ENCODE measurements at regions not wholly inside any gene's neighbourhood (a gene's known extent, or its start where the extent isn't known, plus 50 kb on each side); places are given as distances from the start of the nearest gene placed in this dataset.

DNA sequence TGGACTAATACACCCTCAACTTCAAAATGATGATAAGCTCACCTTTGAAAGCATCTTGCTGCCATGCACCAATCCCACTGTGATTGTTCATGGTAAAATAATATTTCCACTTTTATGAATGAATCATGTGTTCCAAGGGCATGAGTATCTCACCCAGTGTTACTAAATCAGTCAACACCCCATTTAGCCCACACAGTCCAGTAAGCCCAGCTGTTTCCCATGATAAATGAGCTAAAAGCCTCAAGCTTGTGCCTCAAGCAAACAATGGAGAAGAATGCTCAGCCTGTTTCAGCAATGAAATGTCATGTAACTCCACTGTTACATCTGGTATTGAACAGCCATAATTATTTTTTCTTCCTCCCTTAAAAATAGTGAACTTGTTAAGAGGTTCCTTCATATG, 442.5 kb downstream of the XPNPEP1 start:
- Histone ChIP-seq H3K27me3 (replicated peaks in 1 of 4; ENCODE audit: control insufficient read depth in 3 of 4, extremely low read depth in 1 of 4, insufficient read depth in 3 of 4, low read length in 3 of 4) (no peaks in the 10 kb centered on the region), H4K8ac (ENCODE audit: extremely low read depth, insufficient read depth, low read length) (no peak overlapping the region), H4K5ac (ENCODE audit: insufficient read length, low read depth, low read length) (no peak overlapping the region), H2AK5ac (ENCODE audit: low read depth, low read length) (no peak overlapping the region), H2BK12ac (ENCODE audit: low read depth, low read length) (no peak overlapping the region), H2AFZ (ENCODE audit: low read length) (no peak overlapping the region), H3K23ac (ENCODE audit: insufficient read length) (no peak overlapping the region), H3K9me3 (ENCODE audit: insufficient read depth in 2 of 2, low read depth in 1 of 2, low read length in 1 of 2) (no peaks in the 10 kb centered on the region), H3K9ac (replicated peaks in 1 of 4; ENCODE audit: extremely low read depth in 1 of 4, low read depth in 3 of 4, low read length in 3 of 4) (no peak overlapping the region), H3K36me3 (ENCODE audit: control insufficient read depth in 2 of 4, insufficient read depth in 4 of 4, low read length in 3 of 4) (no peaks in the 10 kb centered on the region), H3K4me3 (ENCODE audit: extremely low read depth in 1 of 4, insufficient read depth in 2 of 4, low read depth in 3 of 4, low read length in 4 of 4) (no peak overlapping the region), H3K18ac (ENCODE audit: extremely low read depth, low read length) (no peak overlapping the region), H3K4ac (replicated peaks; ENCODE audit: insufficient read length, low read depth, low read length) (no peak overlapping the region), H3K79me1 (ENCODE audit: low read depth, low read length) (no peaks in the 10 kb centered on the region), H3K27ac (ENCODE audit: low read depth, low read length) (no peak overlapping the region), H4K91ac (replicated peaks; ENCODE audit: insufficient read length, low read length) (no peak overlapping the region), H2BK15ac (ENCODE audit: low read length) (no peak overlapping the region), H3K4me1 (replicated peaks in 1 of 4; ENCODE audit: control insufficient read depth in 3 of 4, insufficient read depth in 4 of 4, low read length in 3 of 4) (no peaks in the 10 kb centered on the region; a peak in 1 of 7 replicates), H3K23me2 (ENCODE audit: low read depth, low read length) (no peaks in the 10 kb centered on the region), H3K4me2 (ENCODE audit: insufficient read depth in 1 of 2, low read depth in 2 of 2, low read length in 2 of 2) (no peak overlapping the region), H2BK20ac (ENCODE audit: low read length) (no peak overlapping the region), H4K20me1 (replicated peaks in 1 of 2; ENCODE audit: control insufficient read depth in 1 of 2, insufficient read depth in 2 of 2, low read length in 2 of 2) (no peaks in the 10 kb centered on the region), H2BK120ac (replicated peaks; ENCODE audit: low read depth, low read length) (no peak overlapping the region), H3K79me2 (ENCODE audit: control insufficient read depth in 1 of 2, insufficient read depth in 2 of 2, low read length in 2 of 2) (no peaks in the 10 kb centered on the region), H3K14ac (ENCODE audit: insufficient read length) (no peak overlapping the region), H2BK5ac (ENCODE audit: low read depth, low read length) (no peak overlapping the region), H3K56ac (replicated peaks; ENCODE audit: insufficient read length, low read depth, low read length) (no peak overlapping the region)
- ChIA-PET CTCF (ENCODE audit: partially characterized antibody) (interaction anchor here (0.6 kb wide), 1 partner anchor 42 kb away, joined by 3 read pairs; no protein-coding TSS in a partner anchor), POLR2A (ENCODE audit: partially characterized antibody) (interaction anchor here (0.8 kb wide), 1 partner anchor 62 kb away, joined by 3 read pairs; no protein-coding TSS in a partner anchor)
- no peak for FAIRE-seq
- DNase-seq (ENCODE audit: low read depth in 1 of 2, low spot score in 2 of 2) = no peak
- TF ChIP-seq YY1 (IDR thresholded peaks at IDR 0.05; ENCODE audit: low read depth, low read length) = no peak
- TF ChIP-seq NANOG (IDR thresholded peaks at IDR 0.05; ENCODE audit: insufficient read depth, low read depth, low read length, poor library complexity, severe bottlenecking) = no peak
- no peak for TF ChIP-seq TCF12 (IDR thresholded peaks at IDR 0.05; ENCODE audit: low read depth, low read length)
- no peak for TF ChIP-seq HDAC2 (IDR thresholded peaks at IDR 0.05; ENCODE audit: borderline replicate concordance in 1 of 2, low read depth in 2 of 2, low read length in 2 of 2)
- TF ChIP-seq CREB1 (IDR thresholded peaks at IDR 0.05) = no peak
- TF ChIP-seq SIN3A (conservative IDR thresholded peaks at IDR 0.05 in 1 of 2, IDR thresholded peaks at IDR 0.05 in 1 of 2; ENCODE audit: low read depth in 1 of 2, low read length in 2 of 2) = no peak
- no peak for TF ChIP-seq EGR1 (IDR thresholded peaks at IDR 0.05; ENCODE audit: borderline replicate concordance, low read depth, low read length)
